HL-60/S4 treated with phorbol 12-myristate 13-acetate at 8.2 ng/mL for 4 days and 3 days (cell line): ENCODE measurements at regions not wholly inside any gene's neighbourhood (a gene's known extent, or its start where the extent isn't known, plus 50 kb on each side); places are given as distances from the start of the nearest gene placed in this dataset.

Experiments used
- in situ Hi-C: fragments of 300-500 bp; cut with MboI; formaldehyde crosslinking; loops from 2 replicates; pipeline ENCODE4 v1.15.0; 2022; ENCODE audit warnings: low sequenced_read_pairs

DNA sequence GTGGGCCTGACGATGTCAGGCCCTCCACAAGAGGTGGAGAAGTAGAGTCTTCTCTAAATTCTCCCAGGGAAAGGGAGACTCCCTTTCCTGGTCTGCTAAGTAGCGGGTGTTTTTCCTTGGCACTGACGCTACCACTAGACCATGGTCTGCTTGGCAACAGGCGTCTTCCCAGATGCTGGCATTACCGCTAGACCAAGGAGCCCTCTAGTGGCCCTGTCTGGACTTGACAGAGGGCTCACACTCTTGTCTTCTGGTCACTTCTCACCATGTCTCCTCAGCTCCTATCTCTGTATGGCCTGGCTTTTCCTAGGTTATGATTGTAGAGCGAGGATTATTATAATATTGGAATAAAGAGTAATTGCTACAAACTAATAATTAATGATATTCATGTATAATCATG, 51.1 kb upstream of the RASSF6 start:
- in situ Hi-C loops = loop anchor here (25.0 kb wide), 1 partner anchor 441 kb away; no protein-coding TSS in a partner anchor

DNA sequence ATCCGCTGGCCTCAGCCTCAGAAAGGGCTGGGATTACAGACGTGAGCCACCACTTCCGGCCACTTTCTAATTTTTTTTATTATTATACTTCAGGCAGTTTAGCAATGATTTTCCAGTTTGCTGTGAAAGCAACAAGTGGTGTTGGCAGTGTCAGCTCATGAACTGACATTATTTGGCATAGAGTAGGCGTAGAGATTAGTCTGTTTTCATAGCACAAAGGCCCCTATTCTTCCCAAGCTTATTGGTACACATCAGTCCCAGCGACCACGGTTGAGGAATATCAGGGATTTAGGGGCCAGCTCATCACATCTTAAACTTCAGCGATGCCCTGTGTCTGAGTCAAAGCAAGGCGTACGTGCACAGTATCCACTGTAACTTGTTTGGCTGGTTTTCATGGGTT, 53.0 kb upstream of the RASSF6 start:
- in situ Hi-C loops = loop anchor here (25.0 kb wide), 1 partner anchor 439 kb away; no protein-coding TSS in a partner anchor

DNA sequence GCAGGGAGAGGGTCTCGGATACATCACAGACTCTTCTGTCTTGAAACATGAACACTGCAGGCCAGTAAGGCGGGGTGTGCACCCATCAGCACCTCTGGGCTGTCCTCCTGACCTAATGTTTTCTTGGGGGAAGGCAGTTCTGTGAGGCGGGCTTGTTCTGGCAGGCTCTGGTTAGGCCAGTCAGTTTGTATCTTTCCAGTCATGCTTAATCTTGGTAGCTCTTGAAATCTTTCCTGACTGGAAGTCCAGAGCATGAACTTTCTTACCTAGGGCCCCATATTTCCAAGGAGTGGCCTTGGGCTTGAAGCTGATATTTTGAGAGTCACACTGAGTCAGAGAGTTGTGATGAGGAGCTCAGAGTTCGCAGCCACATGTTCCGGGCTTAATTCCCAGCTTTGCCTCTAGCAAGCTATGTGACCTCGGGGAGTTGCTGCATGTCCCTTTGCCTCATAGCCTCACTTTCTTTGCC, 54.2 kb upstream of the RASSF6 start:
- in situ Hi-C loops = loop anchor here (25.0 kb wide), 1 partner anchor 438 kb away; no protein-coding TSS in a partner anchor

DNA sequence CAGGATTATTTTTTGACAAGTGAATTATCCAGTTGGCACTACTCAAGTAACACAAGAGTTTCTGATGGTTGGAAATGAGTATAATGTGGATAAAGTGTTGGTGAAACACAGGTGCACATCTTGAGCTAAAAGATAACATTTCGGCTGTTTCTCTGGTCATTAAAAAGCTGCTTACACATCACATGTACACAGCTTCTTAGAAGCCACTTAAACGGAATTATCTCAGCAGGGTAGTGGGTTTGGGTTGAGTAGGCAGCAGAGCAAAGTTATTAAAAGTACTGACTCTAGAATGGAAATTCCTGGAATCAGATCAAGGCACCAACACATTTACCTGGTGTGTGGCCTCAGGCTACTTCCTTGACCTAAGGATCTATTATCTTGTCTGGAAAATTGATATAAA, 55.4 kb upstream of the RASSF6 start:
- in situ Hi-C loops = no loop called here

DNA sequence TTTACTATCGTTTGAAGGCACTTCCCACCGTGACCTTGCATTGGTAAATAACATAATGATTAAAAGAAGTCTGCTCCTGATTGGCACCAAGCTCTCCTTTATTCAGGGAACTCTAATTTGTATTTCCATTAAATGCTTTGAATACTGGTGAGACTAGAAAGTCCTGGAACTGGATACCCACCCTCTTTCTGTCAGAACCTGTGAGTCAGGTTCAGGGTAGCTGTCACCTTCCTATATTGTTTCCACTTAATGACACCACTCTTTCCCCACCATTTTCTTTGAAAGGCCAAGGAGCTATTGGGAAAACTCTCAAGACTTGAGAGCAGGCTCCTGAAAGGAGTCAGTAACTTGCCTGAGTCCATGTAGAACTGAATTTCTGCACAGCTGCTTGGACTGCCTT, 55.9 kb upstream of the RASSF6 start:
- in situ Hi-C loops = no loop called here

DNA sequence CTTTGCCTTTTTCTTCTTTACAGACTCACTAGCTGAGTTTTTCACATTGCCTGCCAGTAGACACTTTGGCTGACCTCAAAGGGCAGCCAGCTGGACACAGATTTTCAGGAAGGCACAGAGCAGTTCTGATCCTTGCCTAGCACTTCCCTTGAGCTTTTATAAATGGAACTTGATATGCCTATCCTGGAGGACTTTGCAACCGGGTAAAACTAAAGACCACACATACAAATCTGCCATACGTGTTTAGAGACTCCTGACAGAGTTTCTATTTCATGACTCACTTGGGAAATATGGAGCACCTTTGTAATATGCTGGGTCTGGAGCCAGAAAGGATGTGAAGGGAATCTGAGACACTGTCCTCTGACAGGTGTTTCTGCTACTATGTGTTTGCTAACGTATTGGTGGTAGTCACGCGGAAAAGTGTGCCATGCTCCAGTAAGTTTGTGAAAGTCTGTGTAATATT, 56.7 kb upstream of the RASSF6 start:
- in situ Hi-C loops = no loop called here

DNA sequence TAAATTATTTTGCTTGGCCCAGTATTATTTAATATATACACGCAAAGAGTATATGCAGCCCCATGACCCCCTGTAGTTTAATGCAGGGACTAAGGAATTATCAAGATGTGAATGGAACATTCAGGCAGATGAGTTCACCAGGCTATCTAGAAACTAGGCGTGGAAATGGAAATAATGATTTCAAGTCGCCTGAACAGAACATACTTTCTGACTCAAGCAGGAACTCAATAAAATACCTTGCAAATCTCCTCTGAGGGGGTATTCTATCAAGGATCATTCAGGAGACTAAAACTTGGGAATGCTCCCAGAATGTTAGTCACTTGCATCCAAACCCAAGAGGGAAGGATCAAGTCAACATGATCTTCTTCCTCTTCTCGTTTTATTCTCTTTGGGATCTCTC, 59.6 kb upstream of the RASSF6 start:
- in situ Hi-C loops = no loop called here

DNA sequence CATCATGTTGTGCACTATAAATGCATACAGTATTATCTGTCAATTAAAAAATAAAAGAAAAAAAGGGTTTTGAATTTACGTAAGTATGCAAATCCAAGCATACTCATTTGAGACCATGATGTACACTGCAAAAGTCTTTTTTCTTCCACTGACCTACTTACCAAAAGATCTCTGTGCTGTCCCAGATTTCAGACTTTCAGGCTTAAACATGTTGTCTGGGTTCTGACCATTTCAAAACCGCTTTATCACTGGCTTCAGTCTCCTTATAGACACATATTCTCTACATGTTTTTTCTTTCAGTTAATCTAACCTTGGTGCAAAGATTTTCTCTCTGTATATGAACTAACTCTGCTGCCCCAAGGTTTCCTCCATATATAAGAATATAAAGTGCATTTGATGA, 58.6 kb upstream of the CXCL8 start:
- in situ Hi-C loops = no loop called here

DNA sequence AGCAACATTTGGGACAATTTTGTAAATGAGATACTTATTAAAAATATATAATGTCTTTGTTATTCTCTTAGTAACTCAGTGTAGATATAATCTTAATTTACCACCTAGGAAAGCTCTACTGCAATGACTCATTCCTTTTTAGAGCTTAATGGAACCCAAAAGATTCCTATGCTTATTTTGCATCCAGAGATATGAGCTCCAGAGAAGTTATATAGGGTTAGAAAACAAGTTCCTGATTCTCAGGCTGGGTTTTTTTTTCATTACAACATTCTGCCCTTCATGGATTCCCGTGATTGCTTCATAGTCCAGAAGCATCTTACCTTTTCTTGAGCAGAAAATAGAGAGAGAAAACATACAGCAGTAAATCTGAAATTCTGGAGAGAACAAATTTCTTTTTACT, 57.9 kb upstream of the CXCL8 start:
- in situ Hi-C loops = no loop called here

DNA sequence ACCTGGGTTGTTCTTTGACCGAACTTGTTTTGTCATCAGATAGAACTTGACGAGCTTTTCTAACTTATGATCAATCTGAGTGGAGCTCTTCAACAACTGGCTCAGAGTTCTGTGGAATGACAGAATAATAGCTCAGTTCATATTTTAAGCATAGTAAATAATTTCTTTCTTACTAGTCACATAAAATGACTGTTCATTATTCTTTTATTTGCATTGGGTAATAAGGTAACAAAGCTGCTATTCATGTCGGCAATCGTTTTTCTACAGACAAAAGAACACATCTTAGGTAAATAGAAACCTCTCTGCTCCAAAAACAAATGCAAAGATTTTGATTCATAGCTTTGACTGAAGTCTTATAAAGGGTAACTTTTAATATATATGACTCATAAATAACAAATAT, 57.3 kb upstream of the CXCL8 start:
- in situ Hi-C loops = no loop called here

DNA sequence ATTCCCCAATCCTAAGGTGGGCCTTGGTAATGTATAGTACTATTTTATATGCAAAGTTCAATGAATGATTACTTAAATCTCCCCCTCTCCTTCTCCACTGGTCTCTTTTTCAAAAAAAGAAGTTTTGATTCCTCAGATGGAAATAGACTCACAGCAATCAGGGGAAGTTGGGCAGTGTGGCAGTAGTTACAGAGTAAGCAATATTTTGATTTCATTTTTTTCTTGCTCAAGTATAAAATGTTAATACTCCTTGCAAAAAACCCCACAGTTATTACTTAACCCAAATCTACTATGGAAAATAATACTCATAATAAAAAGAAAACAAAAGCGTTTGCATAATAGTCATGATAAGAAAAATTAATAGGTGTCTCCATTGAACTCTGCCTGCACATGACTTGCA, 56.9 kb upstream of the CXCL8 start:
- in situ Hi-C loops = no loop called here

DNA sequence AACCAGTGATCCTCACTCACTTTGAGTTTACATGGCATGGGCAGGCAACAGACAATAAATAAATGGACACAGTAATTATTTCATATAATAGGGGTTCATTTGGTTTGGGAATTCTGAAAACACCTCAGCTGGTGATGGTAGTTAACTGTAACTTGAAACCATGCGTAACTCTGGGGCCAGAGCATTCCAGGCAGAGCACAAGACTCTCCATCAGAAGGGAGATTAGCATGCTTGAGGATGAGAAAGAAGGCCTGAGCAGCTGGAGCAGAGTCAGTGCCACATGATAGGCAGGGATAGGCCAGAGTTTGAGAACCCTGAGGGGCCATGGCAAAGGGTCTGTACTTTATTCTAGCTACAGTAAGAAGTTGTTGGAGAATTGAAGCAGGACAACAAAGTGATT, 56.3 kb upstream of the CXCL8 start:
- in situ Hi-C loops = no loop called here

DNA sequence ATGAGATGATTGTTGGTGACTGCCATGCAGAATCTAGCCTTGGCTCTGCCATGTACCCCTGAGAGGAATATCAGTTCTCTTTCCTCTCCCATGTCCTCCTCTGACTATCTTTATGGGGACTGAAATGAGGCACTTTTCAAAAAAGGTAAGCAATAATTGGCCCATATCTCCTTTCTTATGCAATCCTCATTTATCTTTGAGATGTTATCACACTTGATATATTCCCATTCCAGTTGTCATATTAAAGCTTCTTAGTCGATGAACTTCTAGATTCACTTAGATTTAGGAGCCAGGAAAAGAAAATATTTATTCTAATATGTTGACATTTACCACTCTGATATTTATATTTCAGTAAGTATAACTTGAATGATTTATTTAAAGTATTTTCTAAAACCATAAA, 55.3 kb upstream of the CXCL8 start:
- in situ Hi-C loops = no loop called here

DNA sequence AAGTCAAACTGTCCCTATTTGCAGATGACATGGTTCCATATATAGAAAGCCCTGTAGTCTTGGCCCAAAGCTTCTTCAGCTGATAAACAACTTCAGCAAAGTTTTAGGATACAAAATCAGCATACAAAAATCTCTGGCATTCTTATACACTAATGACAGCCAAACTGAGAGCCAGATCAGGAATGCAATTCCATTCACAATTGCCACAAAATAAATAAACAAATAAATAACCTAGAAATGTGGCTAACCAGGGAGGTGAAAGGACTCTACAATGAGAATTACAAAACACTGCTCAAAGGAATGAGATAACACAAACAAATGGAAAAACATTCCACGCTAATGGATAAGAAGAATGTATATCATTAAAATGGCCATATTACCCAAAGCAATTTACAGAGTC, 52.9 kb upstream of the CXCL8 start:
- in situ Hi-C loops = no loop called here

DNA sequence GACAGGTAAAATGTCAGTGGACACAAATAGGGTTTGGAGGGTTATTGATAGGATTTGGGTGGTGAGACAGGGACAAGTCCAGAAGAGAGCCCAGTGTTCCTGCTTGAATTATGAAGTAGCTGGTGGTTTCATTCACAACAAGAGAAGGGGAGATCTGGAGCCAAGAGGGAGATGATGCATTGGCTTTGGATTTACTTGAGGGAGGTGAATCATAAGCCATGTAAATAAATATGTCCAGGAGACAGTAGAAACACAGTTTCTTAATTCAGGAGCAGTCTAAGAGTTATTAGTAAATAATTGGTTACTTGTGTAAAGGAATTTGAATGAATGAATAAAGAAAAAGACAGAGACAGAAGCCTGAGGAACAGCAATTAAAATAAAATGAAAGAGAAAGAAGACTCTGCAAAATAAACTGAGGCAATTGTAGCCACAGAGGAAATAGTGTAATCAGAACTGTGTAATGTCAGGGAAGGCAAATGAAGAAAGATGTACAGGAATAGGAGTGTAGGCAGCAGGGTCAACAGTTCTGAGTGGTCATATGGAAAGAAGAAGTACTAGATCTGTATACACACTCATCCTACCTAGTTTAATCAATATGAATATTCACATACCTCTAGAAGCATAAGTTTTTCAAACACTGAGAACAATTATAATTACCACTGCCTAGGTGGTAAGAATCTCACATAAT, 50.2 kb upstream of the CXCL8 start:
- in situ Hi-C loops = no loop called here
